ENCODE measurements at regions not wholly inside any gene's neighbourhood (a gene's known extent, or its start where the extent isn't known, plus 50 kb on each side); places are given as distances from the start of the nearest gene placed in this dataset.

DNA sequence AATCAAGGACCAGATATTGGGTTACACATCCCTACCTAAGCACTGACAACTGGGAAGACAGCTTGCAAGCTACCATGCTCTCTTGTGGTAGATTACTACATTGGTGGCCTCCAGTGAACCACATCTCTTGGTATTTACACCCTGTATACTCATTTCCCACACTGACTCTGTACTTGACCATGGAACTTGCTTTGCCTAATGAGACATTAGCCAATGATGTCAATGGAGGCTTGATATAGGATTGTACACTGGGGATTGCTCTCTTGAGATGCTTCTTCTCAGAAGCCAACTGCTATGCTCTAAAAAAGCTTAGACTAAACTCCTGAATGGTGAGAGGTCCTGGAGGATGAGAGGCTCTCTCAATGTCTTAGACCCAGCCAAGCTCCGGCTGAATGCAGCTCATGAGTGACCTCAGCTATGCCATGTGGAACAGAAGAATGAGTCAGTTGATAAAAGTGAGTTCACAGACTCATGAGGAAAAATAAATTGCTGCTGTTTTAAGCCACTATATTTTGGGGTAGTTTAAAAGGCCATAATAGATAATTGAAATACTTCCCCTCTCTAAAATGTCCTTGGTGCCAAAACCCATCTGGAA lies 61.5 kb upstream of the GALNT15 start:
- no peak for DNase-seq (ENCODE audit: low spot score)

DNA sequence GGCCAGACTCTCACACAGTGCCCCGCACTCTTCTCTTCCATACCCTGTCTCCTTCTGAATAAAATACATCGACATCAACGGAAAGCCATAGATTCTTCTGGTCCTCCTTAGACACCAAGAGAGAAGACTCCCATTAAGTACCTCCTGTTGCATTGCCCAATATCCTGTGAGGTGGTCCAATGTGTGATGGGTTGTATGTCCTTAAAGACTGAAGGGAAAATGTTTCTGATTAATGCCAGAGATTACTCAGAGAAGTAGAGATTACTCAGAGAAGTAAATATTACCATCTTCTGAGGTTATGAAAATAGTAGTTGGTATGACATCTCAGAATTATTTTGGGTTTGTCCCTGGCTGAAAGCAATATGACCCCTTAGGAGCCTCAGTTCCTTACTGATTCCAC lies 60.8 kb upstream of the GALNT15 start:
- DNase-seq (ENCODE audit: low spot score): no peak

DNA sequence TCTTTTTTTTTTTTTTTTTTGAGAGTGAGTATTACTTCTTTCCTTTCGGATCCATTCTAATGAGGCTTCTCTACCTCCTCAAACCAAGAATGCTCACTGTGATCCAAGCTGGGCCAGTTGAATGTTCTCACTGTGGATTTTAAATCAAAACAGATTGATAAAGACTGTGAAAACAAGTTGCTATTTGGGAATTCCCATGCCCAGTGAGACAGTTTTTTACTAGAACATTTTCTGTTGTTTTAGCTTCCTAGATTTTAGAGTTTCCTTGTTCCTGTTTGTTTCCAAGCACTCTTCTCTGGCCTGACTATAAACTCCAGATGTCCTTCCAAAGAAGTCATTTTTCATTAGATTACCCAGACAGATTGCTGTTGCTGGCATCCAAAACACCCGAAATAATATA lies 60.1 kb upstream of the GALNT15 start:
- DNase-seq (ENCODE audit: low spot score): no peak

DNA sequence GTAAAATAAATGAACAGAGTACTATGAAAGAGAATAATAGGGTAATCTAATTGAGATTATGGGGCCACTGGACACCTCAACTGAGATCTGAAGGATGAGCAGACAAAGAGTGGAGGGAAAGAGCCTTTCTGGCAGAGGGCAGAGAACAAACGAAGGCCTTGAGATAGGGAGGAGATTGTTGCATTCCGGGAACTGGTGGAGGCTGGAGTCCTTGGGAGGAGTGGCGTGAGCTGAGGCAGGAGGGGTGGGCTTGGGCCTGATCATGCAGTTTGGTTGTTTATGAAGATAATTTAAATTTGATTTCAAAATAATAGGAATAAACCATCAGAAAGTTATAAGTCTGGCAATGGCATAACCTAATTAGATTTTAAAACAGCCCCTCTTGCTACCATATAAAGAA lies 59.5 kb upstream of the GALNT15 start:
- no peak for DNase-seq (ENCODE audit: low spot score)

DNA sequence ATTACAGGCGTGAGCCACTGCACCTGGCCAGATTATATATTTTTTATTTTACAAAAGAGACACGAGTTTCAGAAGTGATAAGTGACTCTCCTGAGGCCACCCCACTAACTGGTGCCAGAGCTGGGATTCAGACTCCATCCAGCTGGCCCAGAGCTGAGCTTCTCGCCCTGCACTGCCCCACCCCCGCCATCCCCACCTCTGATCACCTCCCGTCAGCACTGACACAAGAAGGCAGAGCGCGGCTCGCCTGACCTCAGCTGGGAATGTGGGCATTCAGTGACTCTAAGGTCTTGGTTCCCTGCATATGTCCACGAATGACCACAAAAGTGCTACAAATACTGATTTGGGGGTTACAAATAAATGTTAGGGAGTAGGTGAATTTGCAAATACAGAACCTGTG lies 56.1 kb upstream of the GALNT15 start:
- no peak for DNase-seq (ENCODE audit: low spot score)

DNA sequence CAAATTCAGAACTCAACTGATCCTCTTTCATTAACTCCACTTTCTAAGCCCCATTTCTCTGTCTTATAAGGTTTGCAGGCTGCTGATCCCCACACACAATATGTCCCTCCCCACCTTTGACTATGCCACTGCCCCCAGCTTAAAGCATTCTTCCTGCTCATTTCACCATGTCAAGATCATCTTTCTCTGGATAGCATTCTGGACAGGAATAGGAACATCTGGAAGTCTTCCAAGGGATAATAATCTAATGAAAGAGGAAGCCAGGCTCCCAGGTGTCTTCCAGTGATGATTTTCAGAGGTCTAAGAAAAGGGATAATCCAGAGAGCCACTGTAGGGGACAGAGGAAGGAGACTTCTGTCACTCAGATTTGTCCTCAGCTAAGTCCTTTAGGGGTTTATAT lies 54.6 kb upstream of the GALNT15 start:
- no peak for DNase-seq (ENCODE audit: low spot score)

DNA sequence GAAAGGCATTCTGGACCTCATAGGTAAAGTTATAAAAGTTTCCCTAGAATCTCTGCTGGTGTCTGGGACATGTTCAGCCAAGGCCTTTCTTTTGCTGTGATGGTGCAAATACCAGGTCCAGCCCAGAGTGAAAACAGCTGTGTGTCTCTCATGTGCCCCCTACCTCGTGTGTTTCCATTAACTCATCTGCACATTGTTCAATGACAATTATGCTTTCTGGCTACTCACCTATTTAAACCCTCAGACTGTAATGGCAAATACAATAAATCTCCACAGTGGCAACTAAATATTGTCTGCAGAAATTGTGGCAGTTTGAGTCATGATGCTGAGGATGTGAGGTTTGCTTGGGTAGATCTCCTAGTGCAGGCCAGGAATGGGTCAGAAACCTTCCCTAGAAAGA lies 53.1 kb upstream of the GALNT15 start:
- DNase-seq (ENCODE audit: low spot score): no peak

DNA sequence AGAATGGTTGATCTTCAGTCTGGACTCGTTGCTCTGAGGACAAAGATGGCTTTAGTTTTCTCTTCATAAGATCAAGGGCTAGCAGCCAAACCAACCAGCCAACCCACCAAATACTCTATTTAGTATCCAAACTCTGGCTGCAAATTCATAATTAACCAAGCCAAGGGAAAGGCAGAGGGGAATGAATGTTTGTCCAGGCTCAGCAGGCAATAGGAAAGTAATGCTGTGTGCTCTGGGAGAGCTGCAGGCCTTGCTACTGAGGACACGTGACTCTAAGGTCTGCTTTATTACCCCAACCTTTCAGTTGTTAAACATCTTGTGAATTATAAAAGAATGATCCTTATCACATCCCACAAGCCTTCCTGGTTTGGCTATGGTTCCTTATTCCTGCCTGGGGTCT lies 52.3 kb upstream of the GALNT15 start:
- DNase-seq (ENCODE audit: low spot score): no peak

DNA sequence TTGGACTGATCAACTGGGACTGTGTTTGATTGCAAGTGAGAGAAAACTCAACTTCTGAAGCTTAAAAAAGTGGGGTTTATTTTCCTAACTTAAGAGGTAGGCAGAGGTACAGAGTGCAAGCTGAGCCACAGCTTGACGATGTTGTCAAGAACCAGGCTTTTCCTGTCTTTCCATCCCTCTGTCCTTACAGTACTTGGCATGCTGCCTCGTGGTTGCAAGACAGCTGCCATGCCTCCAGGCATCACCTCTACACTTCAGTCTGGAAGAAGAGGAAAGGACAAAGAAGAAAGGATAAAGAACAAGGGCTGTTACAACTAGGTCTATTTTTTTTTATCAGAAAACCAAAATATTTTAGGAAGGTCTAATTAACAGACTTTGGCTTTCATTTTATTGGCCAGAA lies 51.8 kb upstream of the GALNT15 start:
- no peak for DNase-seq (ENCODE audit: low spot score)

DNA sequence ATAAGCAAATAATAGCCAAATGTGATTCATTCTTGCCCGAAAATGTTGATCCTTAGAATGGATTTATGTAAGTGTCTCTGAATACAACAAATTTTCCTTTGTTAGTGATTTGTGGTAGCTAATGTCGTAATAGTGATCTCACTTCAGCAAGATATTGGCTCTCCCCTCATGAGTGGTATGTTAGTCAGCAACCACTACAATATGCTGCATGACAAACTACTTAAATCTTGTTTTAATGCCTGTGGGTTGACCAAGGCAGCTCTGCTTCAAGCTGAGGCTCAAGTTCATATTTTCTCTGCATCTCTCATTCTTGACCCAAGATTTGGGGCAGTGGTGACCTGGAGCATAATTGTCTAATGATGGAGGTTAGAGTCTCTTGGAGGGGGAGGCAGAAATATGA lies 49.8 kb upstream of the GALNT15 start:
- no peak for DNase-seq (ENCODE audit: low spot score)

Data from mucosa of gallbladder (tissue), 1 donor.